Suprapubic skin (tissue), 4 donors: ENCODE measurements at regions not wholly inside any gene's neighbourhood (a gene's known extent, or its start where the extent isn't known, plus 50 kb on each side); places are given as distances from the start of the nearest gene placed in this dataset.

Source experiments
- DNase-seq, 2 donors: peaks; one replicate each; pipeline ENCODE4 v3.0.0-alpha.2; 2019; ENCODE audit warnings: low spot score in 2 of 2
- H3K27ac ChIP-seq: fragments of 200-600 bp; sonication (generic); one replicate; pipeline ENCODE4 v1.5.1; 2019
- H3K27me3 ChIP-seq: fragments of 200-600 bp; sonication (generic); one replicate; pipeline ENCODE4 v1.5.1; 2019
- H3K36me3 ChIP-seq: fragments of 200-600 bp; sonication (generic); one replicate; pipeline ENCODE4 v1.5.1; 2019
- H3K4me1 ChIP-seq: fragments of 200-600 bp; sonication (generic); one replicate; pipeline ENCODE4 v1.5.1; 2019
- H3K4me3 ChIP-seq: fragments of 200-600 bp; sonication (generic); one replicate; pipeline ENCODE4 v1.5.1; 2019; ENCODE audit warnings: mild to moderate bottlenecking
- H3K9me3 ChIP-seq: fragments of 200-600 bp; sonication (generic); one replicate; pipeline ENCODE4 v1.5.1; 2019
- CTCF ChIP-seq, 2 donors: fragments of 200-600 bp in 1 of 2; fragments of 450-650 bp in 1 of 2; sonication (generic) in 1 of 2; IDR thresholded peaks; one replicate each; pipeline ENCODE4 v1.5.1; 2016 to 2019; ENCODE audit warnings: antibody characterized with exemption in 2 of 2, mild to moderate bottlenecking in 1 of 2, moderate library complexity in 1 of 2
- EP300 ChIP-seq: sonication (generic); formaldehyde crosslinking; IDR thresholded peaks from one replicate; pipeline ENCODE4 v1.6.1; 2017; ENCODE audit warnings: antibody characterized with exemption
- POLR2A ChIP-seq, 2 donors: fragments of 450-650 bp; IDR thresholded peaks; one replicate each; pipeline ENCODE4 v1.6.1; 2017; ENCODE audit warnings: antibody characterized with exemption in 2 of 2, mild to moderate bottlenecking in 2 of 2, moderate library complexity in 2 of 2
- POLR2AphosphoS5 ChIP-seq, 3 donors: sonication (generic); formaldehyde crosslinking; IDR thresholded peaks; one replicate each; pipeline ENCODE4 v1.6.1; 2017; ENCODE audit warnings: antibody characterized with exemption in 3 of 3
- WGBS: methylation state at CpG from one replicate; pipeline ENCODE4 v1.1.5; 2018; 5-methylcytosine and 5-hydroxymethylcytosine counted together

- Histone ChIP-seq H3K27ac (no peak overlapping the region), H3K36me3 (no peaks in the 10 kb centered on the region), H3K4me1 (no peaks in the 10 kb centered on the region), H3K9me3 (no peaks in the 10 kb centered on the region), H3K27me3 (peaks cover 13% of the 10 kb centered on the region), H3K4me3 (no peak overlapping the region)
- DNase-seq: no peak
- WGBS: 86% methylated on average over 8 of the region's 8 CpGs
- TF ChIP-seq CTCF (IDR thresholded peaks at IDR 0.05) (no peak), EP300 (no peak), POLR2A (IDR thresholded peaks at IDR 0.05) (no peak)
Observed at GRCh38 chr1:4306559-4307467, 347.6 kb upstream of the AJAP1 start.

GRCh38 chr1:4307468-4307845 is 347.0 kb upstream of the AJAP1 start:
- no peak overlapping the region for H3K27ac ChIP-seq
- 44% methylated on average over 2 of the region's 2 CpGs for WGBS
- DNase-seq: peak in 1 of 2 donors; percentile 55
- H3K27me3 ChIP-seq: peaks cover 11% of the 10 kb centered on the region
- no peak overlapping the region for H3K4me3 ChIP-seq
- no peaks in the 10 kb centered on the region for H3K9me3 ChIP-seq
- TF ChIP-seq POLR2A (IDR thresholded peaks at IDR 0.05) (no peak), EP300 (no peak), CTCF (IDR thresholded peaks at IDR 0.05) (no peak), POLR2AphosphoS5 (IDR thresholded peaks at IDR 0.05) (no peak)
- no peaks in the 10 kb centered on the region for H3K36me3 ChIP-seq
- no peaks in the 10 kb centered on the region for H3K4me1 ChIP-seq

GRCh38 chr1:4307911-4308545 is 346.4 kb upstream of the AJAP1 start:
- DNase-seq: no peak
- no peaks in the 10 kb centered on the region for H3K36me3 ChIP-seq
- WGBS: 71% methylated on average over 14 of the region's 15 CpGs
- peaks cover 11% of the 10 kb centered on the region for H3K27me3 ChIP-seq
- no peaks in the 10 kb centered on the region for H3K4me1 ChIP-seq
- no peak overlapping the region for H3K4me3 ChIP-seq
- H3K27ac ChIP-seq: no peak overlapping the region
- H3K9me3 ChIP-seq: no peaks in the 10 kb centered on the region
- TF ChIP-seq EP300 (no peak), POLR2A (IDR thresholded peaks at IDR 0.05) (no peak), CTCF (IDR thresholded peaks at IDR 0.05) (no peak), POLR2AphosphoS5 (IDR thresholded peaks at IDR 0.05) (no peak)

GRCh38 chr1:4308806-4309205 is 345.6 kb upstream of the AJAP1 start:
- no peak for TF ChIP-seq EP300
- no peak for TF ChIP-seq POLR2A (IDR thresholded peaks at IDR 0.05)
- no peak for TF ChIP-seq POLR2AphosphoS5 (IDR thresholded peaks at IDR 0.05)
- no peak for TF ChIP-seq CTCF (IDR thresholded peaks at IDR 0.05)
- WGBS: 76% methylated on average over 8 of the region's 9 CpGs

GRCh38 chr1:4309676-4310320 is 344.6 kb upstream of the AJAP1 start:
- Histone ChIP-seq H3K4me3 (no peak overlapping the region), H3K4me1 (no peaks in the 10 kb centered on the region), H3K36me3 (no peaks in the 10 kb centered on the region), H3K9me3 (peaks cover 6% of the 10 kb centered on the region), H3K27me3 (peaks cover 8% of the 10 kb centered on the region), H3K27ac (no peak overlapping the region)
- 50% methylated on average over 1 of the region's 9 CpGs for WGBS
- TF ChIP-seq CTCF (IDR thresholded peaks at IDR 0.05) (no peak), POLR2AphosphoS5 (IDR thresholded peaks at IDR 0.05) (no peak), POLR2A (IDR thresholded peaks at IDR 0.05) (no peak), EP300 (no peak)
- DNase-seq: no peak

More at GRCh38 chr1:4308806-4309205, 345.6 kb upstream of the AJAP1 start:
- H3K27ac ChIP-seq: no peak overlapping the region
- H3K9me3 ChIP-seq: no peaks in the 10 kb centered on the region
- H3K27me3 ChIP-seq: peaks cover 8% of the 10 kb centered on the region
- H3K36me3 ChIP-seq: no peaks in the 10 kb centered on the region
- no peak overlapping the region for H3K4me3 ChIP-seq
- no peaks in the 10 kb centered on the region for H3K4me1 ChIP-seq
- peak in 1 of 2 donors; percentile 55 for DNase-seq
